GM12892 (cell line): ENCODE measurements at regions not wholly inside any gene's neighbourhood (a gene's known extent, or its start where the extent isn't known, plus 50 kb on each side); places are given as distances from the start of the nearest gene placed in this dataset.
"Not testable (repeated sequence)": the region's sequence is repeated elsewhere in the genome, so short reads cannot be mapped to it uniquely, and the experiment has no call there.

Experiments
- DNase-seq: peaks from one replicate; pipeline ENCODE4 v3.0.0; 2011; ENCODE audit not compliant: insufficient read length
- FAIRE-seq: peaks from 2 replicates; lab custom pipeline; 2011; peaks lifted over from hg19 to GRCh38; lab: Jason Lieb, UNC
- POLR2A ChIP-seq: IDR thresholded peaks from 2 replicates; pipeline ENCODE4 v1.6.1; 2011; ENCODE audit warnings: low read depth, low read length, control low read depth
- POLR2AphosphoS5 ChIP-seq: IDR thresholded peaks from 2 replicates; pipeline ENCODE4 v1.6.1; 2011; ENCODE audit warnings: low read depth, low read length, control low read depth
- TAF1 ChIP-seq: IDR thresholded peaks from 2 replicates; pipeline ENCODE4 v1.6.1; 2011; ENCODE audit warnings: low read depth, mild to moderate bottlenecking, control low read depth, low read length, borderline replicate concordance

DNA sequence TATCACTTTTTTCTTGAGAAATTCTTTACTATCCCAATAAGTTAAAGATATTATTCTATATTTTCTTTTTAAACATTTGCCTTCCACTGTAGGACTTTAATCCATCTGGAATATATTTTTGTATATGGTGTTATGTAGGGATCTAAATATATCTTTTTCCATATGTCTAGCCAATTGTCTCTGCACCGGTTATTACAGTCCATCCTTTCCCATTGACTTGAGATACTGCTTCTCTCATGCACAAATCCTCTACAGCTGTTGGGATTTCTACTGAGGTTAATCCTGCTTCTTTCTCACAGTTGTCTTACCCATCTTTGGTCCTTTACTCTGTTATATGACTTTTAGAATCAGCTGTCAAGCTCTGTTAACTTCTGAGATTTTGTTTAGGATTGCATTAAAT lies 483.8 kb upstream of the CDH4 start:
- no peak for FAIRE-seq
- DNase-seq: no peak
- TF ChIP-seq POLR2AphosphoS5 (no peak), POLR2A (no peak), TAF1 (no peak)

DNA sequence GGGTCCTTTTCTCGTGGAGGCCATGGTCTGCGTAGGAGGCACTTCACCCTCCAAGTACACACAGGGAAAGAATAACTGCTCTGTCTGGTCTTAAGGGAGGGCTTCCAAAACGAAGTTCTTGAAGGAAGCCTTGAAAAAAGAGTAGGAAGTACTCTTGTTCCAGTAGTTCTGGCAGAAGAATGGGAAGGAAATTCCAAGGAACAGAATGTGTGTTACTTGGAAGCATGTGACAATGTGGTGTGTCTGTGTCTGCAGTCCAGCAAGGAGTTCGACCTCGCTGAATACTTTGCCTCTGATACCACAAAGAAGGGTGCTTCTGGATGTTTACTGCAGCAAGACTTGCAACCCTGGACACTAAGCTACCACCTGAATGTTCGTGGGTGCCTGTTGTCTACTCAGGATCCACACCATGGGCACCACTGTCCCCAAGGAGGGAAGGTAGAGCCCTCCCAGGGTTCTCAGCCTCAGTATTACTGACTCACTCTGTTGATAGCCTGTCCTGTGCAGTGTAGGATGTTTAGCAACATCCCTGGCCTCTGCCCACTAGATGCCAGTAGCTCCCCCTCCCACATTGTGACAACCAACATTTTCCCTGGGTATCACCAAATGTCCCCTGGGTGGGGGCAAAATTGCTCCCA lies 471.6 kb upstream of the CDH4 start:
- DNase-seq (no peak), FAIRE-seq (no peak)
- no peak for TF ChIP-seq TAF1
- TF ChIP-seq POLR2AphosphoS5: no peak
- no peak for TF ChIP-seq POLR2A

DNA sequence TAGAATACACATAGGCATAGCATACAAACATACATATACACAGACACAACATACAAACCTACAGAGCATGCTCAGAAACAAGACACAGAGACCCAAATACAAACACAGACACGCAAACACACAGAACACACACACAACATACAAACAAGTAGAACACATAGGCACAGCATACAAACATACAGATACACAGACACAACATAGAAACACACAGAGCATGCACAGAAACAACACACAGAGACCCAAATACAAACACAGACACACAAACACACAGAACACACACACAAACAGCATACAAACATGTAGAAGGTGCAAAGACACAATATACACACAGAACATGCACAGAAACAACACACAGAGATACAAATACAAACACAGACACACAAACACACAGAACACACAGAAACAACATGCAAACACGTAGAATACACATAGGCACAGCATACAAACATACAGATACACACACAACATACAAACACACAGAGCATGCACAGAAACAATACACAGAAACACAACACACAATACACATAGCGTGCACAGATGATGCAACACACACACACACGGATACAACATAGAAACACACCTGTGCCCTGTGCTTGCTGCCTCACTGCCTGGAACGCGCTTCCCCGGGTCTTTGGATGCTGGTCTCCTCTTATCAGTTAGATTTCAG lies 469.0 kb upstream of the CDH4 start:
- TF ChIP-seq POLR2A: no peak
- no peak for TF ChIP-seq TAF1
- no peak for TF ChIP-seq POLR2AphosphoS5
- DNase-seq: no peak
- FAIRE-seq: no peak

DNA sequence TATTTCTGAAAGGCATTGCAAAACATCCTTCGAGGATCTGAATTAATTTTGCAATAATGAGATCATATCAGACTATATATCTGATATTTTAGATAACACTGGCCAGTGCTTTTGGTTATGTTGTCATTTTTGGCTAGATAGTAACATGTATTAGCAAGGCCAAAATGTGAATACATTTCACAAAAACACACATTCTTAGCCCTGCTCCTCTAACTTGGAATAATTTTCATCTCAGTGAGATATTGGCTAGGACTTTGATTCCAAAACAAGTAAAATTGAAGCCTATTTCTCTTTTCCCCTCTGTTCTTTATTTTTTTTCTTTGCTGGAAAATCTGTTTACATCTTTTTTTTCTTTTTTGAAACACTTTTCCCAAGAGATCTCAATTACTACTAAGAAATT lies 466.8 kb upstream of the CDH4 start:
- FAIRE-seq (no peak), DNase-seq (no peak)
- no peak for TF ChIP-seq POLR2AphosphoS5
- TF ChIP-seq POLR2A: no peak
- TF ChIP-seq TAF1: no peak

DNA sequence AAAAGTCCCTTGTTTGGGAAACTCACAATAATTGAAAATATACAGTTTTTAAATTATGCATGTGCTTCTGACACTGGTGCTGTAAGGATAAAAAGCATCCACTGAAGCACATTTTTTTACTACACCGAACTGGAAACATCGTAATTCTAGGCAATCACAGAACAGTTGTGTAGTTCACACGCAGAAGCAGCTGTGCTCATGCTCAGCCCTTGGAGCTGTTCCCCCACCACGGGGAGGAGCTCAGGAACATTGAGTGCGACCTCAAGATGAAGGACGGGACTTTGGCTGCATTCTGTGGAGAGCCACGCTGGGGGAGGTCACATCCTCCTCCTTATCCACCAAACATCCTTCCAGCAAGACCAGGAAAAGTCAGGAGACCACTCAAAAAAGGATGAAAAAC lies 466.3 kb upstream of the CDH4 start:
- DNase-seq (no peak), FAIRE-seq (no peak)
- TF ChIP-seq POLR2AphosphoS5 (no peak), TAF1 (no peak), POLR2A (no peak)

DNA sequence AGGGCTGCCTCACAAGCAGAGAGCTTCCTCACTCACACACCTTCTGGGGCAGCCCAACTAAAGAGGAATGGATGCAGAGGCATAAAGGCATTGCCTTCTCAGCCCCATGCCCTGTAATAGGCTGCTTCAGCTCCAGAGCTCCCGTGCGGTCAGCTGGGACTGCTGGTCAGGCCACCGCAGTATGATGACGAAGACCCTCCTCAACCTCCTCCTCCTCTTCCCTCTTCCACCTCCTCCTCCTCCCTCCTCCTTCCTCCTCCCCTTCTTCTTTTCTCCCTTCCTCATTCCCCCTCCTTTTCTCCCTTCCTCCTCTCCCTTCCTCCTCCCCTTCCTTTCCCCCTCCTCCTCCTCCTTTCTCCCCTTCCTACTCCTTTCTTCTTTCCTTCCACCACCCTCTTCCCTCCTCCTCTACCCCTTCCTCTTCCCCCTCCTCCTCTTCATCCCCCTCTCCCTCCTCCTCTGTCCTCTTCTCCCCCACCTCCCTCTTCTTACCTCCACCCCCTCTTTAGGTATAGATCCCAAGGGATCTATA lies 465.3 kb upstream of the CDH4 start:
- no peak for DNase-seq
- TF ChIP-seq TAF1: no peak
- TF ChIP-seq POLR2AphosphoS5: no peak
- TF ChIP-seq POLR2A: no peak
- FAIRE-seq: no peak

DNA sequence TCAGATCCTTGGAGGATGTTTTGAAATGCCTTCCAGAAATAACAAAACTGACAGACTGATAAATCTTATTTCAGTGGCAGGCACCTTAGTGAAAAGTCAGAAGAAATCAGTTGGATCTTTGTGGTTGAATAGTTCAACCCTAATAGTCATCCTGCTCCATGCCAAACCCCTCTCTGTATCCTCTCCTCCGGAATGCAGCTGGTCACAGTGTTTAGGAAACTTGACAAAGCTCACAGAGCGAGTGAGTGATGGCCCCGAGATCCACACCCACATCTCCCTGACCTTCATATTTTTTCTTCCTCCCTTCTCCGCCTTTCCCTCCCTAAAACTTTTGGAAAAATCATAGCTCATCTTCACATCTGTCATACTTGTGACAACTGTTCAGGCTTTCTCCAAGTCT lies 464.8 kb upstream of the CDH4 start:
- no peak for DNase-seq
- TF ChIP-seq TAF1 (no peak), POLR2A (no peak), POLR2AphosphoS5 (no peak)
- no peak for FAIRE-seq

DNA sequence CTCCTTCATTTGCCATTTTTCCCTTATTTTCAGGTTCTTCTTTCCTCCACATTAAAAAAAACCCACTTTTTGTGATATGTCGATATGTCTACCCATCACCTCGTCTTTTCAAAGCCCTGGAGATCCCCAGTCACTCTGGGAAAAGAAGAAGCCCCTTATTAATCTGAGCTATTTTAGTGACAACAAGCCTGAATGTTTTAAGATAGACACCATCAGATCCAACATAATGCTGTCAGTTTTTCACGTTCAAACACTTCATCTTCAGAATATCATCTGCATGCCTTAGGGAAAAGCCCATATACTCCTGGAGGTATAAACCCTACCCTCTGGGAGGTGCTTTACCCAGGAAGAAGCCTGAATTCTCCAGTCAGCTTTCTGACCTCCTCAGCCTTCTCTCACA lies 464.0 kb upstream of the CDH4 start:
- no peak for FAIRE-seq
- DNase-seq: no peak
- TF ChIP-seq POLR2AphosphoS5: no peak
- TF ChIP-seq POLR2A: no peak
- TF ChIP-seq TAF1: no peak

DNA sequence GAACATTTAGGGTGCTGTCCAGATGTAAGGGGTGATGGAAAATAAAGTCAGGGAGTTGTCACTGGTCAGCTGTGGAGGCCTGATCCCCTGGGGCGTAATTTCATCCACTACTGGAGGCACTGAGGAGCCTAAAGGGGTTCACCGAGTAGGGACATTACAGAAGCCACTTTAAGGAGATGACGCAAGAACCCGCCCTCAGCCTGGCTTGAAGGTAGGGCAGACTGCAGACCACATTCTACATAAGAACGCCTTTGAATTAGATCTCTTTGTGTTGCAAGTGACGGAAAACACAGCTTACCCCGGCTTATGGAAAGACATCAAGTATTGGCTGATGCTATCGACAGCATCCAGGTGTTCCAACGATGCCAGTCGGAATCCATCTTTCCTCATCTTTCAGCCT lies 462.7 kb upstream of the CDH4 start:
- DNase-seq (no peak), FAIRE-seq (no peak)
- TF ChIP-seq POLR2AphosphoS5: no peak
- no peak for TF ChIP-seq POLR2A
- no peak for TF ChIP-seq TAF1

DNA sequence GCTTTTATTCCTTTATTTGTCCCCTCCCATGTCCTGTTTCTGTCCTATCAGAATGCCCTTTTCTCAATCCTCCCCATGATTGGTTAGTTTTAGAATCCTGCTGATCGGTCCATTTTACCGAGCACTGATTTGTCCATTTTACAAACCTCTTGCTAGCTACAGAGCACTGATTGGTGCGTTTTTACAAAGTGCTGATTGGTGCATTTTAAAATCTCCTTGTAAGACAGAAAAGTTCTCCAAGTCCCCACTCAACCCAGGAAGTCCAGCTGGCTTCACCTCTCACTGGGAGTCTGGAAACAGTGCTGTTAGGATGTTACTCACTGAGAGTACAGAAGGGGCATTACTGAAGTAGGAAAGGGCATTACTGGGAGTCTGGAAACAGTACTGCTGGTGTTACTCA lies 461.7 kb upstream of the CDH4 start:
- DNase-seq, FAIRE-seq: not testable (repeated sequence)

DNA sequence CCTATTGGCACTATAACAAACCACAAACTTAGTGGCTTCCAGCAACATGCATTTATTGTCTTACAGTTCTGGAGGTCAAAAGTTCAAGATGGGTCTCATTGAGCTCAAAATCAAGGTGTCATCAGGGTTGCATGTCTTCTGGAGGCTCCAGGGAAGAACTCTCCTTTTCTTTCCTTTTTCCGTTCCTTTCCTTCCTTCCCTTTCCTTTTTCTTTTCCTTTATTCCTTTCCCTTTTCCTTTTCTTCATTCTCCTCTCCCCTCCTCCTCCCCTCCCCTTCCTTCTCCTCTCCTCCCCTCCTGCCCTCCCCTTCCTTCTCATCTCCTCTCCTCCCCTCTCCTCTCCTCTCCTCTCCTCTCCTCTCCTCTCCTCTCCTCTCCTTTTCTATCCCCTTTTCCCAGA lies 460.2 kb upstream of the CDH4 start:
- TF ChIP-seq POLR2AphosphoS5 (no peak), TAF1 (no peak), POLR2A (no peak)
- DNase-seq (no peak), FAIRE-seq (no peak)

DNA sequence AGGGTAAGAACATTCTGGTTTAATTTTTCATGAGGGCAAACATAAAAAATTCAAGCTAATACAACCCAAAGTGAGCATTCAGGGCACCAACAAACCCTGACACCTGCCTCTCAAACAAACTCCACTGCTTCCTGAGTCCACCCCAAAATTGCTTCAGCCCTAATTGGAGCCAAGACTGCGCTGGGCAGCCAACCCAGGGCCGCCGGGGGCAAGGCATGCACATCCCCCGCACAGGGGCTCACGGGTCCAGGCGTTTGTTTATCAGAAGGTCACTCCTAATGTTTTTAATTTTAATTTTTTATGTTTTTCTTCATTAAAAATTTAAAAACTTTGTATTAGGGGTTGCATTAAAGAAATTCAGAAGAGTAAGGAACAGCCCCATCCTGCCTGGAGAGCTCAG lies 459.1 kb upstream of the CDH4 start:
- DNase-seq (no peak), FAIRE-seq (no peak)
- no peak for TF ChIP-seq TAF1

DNA sequence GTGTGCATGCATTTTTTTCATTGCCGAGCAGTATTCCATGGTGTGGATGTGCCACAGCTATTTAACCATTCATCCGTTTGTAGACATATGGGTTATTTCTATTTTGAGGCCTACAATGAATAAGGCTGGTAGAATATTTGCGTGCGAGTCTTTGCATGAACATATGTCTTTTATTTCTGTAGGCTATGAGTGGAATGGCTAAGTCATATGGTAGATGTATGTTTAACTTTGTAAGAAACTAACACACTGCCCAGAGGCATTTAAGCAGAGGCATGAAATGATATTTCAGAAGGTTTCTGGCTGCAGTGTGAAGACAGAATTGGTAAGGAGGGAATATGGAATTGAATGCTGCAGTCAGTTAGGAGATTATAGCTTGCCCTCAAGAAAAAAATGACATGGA lies 457.4 kb upstream of the CDH4 start:
- no peak for FAIRE-seq
- TF ChIP-seq TAF1: no peak
- no peak for TF ChIP-seq POLR2AphosphoS5
- no peak for TF ChIP-seq POLR2A
- no peak for DNase-seq
